Posterior vena cava (tissue), 2 donors: ENCODE measurements at regions not wholly inside any gene's neighbourhood (a gene's known extent, or its start where the extent isn't known, plus 50 kb on each side); places are given as distances from the start of the nearest gene placed in this dataset.
A peak's percentile ranks its signal among the peaks of the same experiment; 100 is the strongest.
"Not testable (repeated sequence)": the region's sequence is repeated elsewhere in the genome, so short reads cannot be mapped to it uniquely, and the experiment has no call there.

Experiments used
- DNase-seq: peaks from one replicate; pipeline ENCODE4 v3.0.0-alpha.2; 2020; ENCODE audit warnings: low spot score
- intact Hi-C, 2 donors: fragments of 100-400 bp; cut with DNase I; formaldehyde crosslinking; loops; one replicate each; pipeline versions ENCODE4 v1.14.1 to v1.14.2; 2022 to 2023
- donor health status: DM: yes; HTN: yes; CAD: no.
- donor health status: DM: yes; HTN: yes; CAD: no.

GRCh38 chr2:111249806-111250205 lies 129.1 kb downstream of the BCL2L11 start:
- intact Hi-C loops, result no loop called here
- no peak for DNase-seq

- intact Hi-C loops, result no loop called here
- DNase-seq, result no peak
Observed at GRCh38 chr2:111250448-111251030, 129.8 kb downstream of the BCL2L11 start.

- intact Hi-C loops, result no loop called here
- DNase-seq, result no peak
Observed at GRCh38 chr2:111251711-111252110, 131.0 kb downstream of the BCL2L11 start.

- DNase-seq, result no peak
- intact Hi-C loops, result no loop called here
Observed at GRCh38 chr2:111252436-111252835, 131.7 kb downstream of the BCL2L11 start.

- DNase-seq, intact Hi-C loops: not testable (repeated sequence)
Observed at GRCh38 chr2:111254916-111255315, 134.2 kb downstream of the BCL2L11 start.

- intact Hi-C loops, DNase-seq: not testable (repeated sequence)
Observed at GRCh38 chr2:111256628-111257027, 135.9 kb downstream of the BCL2L11 start.

GRCh38 chr2:111257607-111258006 lies 136.9 kb downstream of the BCL2L11 start:
- DNase-seq, intact Hi-C loops: not testable (repeated sequence)

- intact Hi-C loops, DNase-seq: not testable (repeated sequence)
Observed at GRCh38 chr2:111258318-111258717, 137.6 kb downstream of the BCL2L11 start.

- intact Hi-C loops, DNase-seq: not testable (repeated sequence)
Observed at GRCh38 chr2:111262627-111263379, 142.1 kb downstream of the BCL2L11 start.

GRCh38 chr2:111263380-111264017 lies 142.8 kb downstream of the BCL2L11 start:
- DNase-seq, intact Hi-C loops: not testable (repeated sequence)

- intact Hi-C loops, DNase-seq: not testable (repeated sequence)
Observed at GRCh38 chr2:111264956-111265355, 144.2 kb downstream of the BCL2L11 start.

- intact Hi-C loops, result not testable (repeated sequence)
- peak; percentile 56 for DNase-seq
Observed at GRCh38 chr2:111266556-111266955, 145.8 kb downstream of the BCL2L11 start.

GRCh38 chr2:111267038-111267437 lies 146.3 kb downstream of the BCL2L11 start:
- DNase-seq, result peak; percentile 93
- intact Hi-C loops, result not testable (repeated sequence)

- DNase-seq, intact Hi-C loops: not testable (repeated sequence)
Observed at GRCh38 chr2:111269761-111270323, 149.1 kb downstream of the BCL2L11 start.

- intact Hi-C loops, DNase-seq: not testable (repeated sequence)
Observed at GRCh38 chr2:111270569-111270968, 149.9 kb downstream of the BCL2L11 start.

GRCh38 chr2:111271647-111272304 lies 151.1 kb downstream of the BCL2L11 start:
- DNase-seq, intact Hi-C loops: not testable (repeated sequence)

- DNase-seq, intact Hi-C loops: not testable (repeated sequence)
Observed at GRCh38 chr2:111273007-111273406, 152.3 kb downstream of the BCL2L11 start.

- intact Hi-C loops, DNase-seq: not testable (repeated sequence)
Observed at GRCh38 chr2:111275047-111275853, 154.5 kb downstream of the BCL2L11 start.

- DNase-seq, intact Hi-C loops: not testable (repeated sequence)
Observed at GRCh38 chr2:111275854-111276171, 155.1 kb downstream of the BCL2L11 start.
